ENCODE measurements at regions not wholly inside any gene's neighbourhood (a gene's known extent, or its start where the extent isn't known, plus 50 kb on each side); places are given as distances from the start of the nearest gene placed in this dataset.
A peak's percentile ranks its signal among the peaks of the same experiment; 100 is the strongest.

GRCh38 chr5:81820318-81820636 lies 69.4 kb upstream of the SSBP2 start:
- no peaks in the 10 kb centered on the region for H3K27me3 ChIP-seq
- peak overlapping the region; percentile 34 for H3K27ac ChIP-seq
- no peaks in the 10 kb centered on the region for H3K36me3 ChIP-seq
- intact Hi-C loops (cut with DNase I) = no loop called here
- H3K9ac ChIP-seq (ENCODE audit: low read depth in 2 of 2, low read length in 2 of 2) = no peak overlapping the region
- no peak overlapping the region for H3K4me3 ChIP-seq
- TF ChIP-seq CTCF (IDR thresholded peaks at IDR 0.05) = no peak
- H3K9me3 ChIP-seq = no peaks in the 10 kb centered on the region
- H3K4me1 ChIP-seq = peaks cover 4% of the 10 kb centered on the region
- no peak for DNase-seq

- no peak for TF ChIP-seq CTCF (IDR thresholded peaks at IDR 0.05)
- peak overlapping the region; percentile 34 for H3K27ac ChIP-seq
- intact Hi-C loops (cut with DNase I) = no loop called here
Observed at GRCh38 chr5:81819556-81820317, 68.8 kb upstream of the SSBP2 start.

GRCh38 chr5:81817980-81818379 lies 67.1 kb upstream of the SSBP2 start:
- Histone ChIP-seq H3K36me3 (no peaks in the 10 kb centered on the region), H3K27ac (no peak overlapping the region), H3K27me3 (no peaks in the 10 kb centered on the region), H3K9me3 (no peaks in the 10 kb centered on the region), H3K4me1 (peaks cover 4% of the 10 kb centered on the region), H3K4me3 (no peak overlapping the region), H3K9ac (ENCODE audit: low read depth in 2 of 2, low read length in 2 of 2) (no peak overlapping the region)
- intact Hi-C loops (cut with DNase I) = no loop called here
- TF ChIP-seq CTCF (IDR thresholded peaks at IDR 0.05) = no peak
- no peak for DNase-seq

More at GRCh38 chr5:81819556-81820317, 68.8 kb upstream of the SSBP2 start:
- no peak overlapping the region for H3K4me3 ChIP-seq
- H3K27me3 ChIP-seq = no peaks in the 10 kb centered on the region
- no peak overlapping the region for H3K9ac ChIP-seq (ENCODE audit: low read depth in 2 of 2, low read length in 2 of 2)
- H3K36me3 ChIP-seq = no peaks in the 10 kb centered on the region
- peaks cover 4% of the 10 kb centered on the region for H3K4me1 ChIP-seq
- no peaks in the 10 kb centered on the region for H3K9me3 ChIP-seq
- DNase-seq = no peak

- Histone ChIP-seq H3K9ac (ENCODE audit: low read depth in 2 of 2, low read length in 2 of 2) (no peak overlapping the region), H3K36me3 (no peaks in the 10 kb centered on the region), H3K27me3 (no peaks in the 10 kb centered on the region), H3K4me1 (peaks cover 4% of the 10 kb centered on the region), H3K9me3 (no peaks in the 10 kb centered on the region), H3K27ac (no peak overlapping the region), H3K4me3 (no peak overlapping the region)
- no peak for DNase-seq
- TF ChIP-seq CTCF (IDR thresholded peaks at IDR 0.05) = no peak
- intact Hi-C loops (cut with DNase I) = no loop called here
Observed at GRCh38 chr5:81817086-81817485, 66.2 kb upstream of the SSBP2 start.

- Histone ChIP-seq H3K27ac (no peak overlapping the region), H3K4me1 (peaks cover 4% of the 10 kb centered on the region), H3K4me3 (no peak overlapping the region), H3K36me3 (no peaks in the 10 kb centered on the region), H3K27me3 (no peaks in the 10 kb centered on the region), H3K9me3 (no peaks in the 10 kb centered on the region), H3K9ac (ENCODE audit: low read depth in 2 of 2, low read length in 2 of 2) (no peak overlapping the region)
- TF ChIP-seq CTCF (IDR thresholded peaks at IDR 0.05) = no peak
- intact Hi-C loops (cut with DNase I) = no loop called here
- no peak for DNase-seq
Observed at GRCh38 chr5:81815321-81815720, 64.4 kb upstream of the SSBP2 start.

Measured in colonic mucosa (tissue), 4 donors.